GM12878 (cell line): ENCODE measurements at regions not wholly inside any gene's neighbourhood (a gene's known extent, or its start where the extent isn't known, plus 50 kb on each side); places are given as distances from the start of the nearest gene placed in this dataset.

Experiments
- ATAC-seq: fragments of 200-7000 bp; cut with Tn5 transposase; 3 replicates; pipeline ENCODE4 v1.9.1; 2020; ENCODE audit warnings: mild to moderate bottlenecking, moderate library complexity
- BruUV-seq: library from RNA; stranded (reverse); fragments of 400-500 nt; replicated peaks from 2 replicates; lab custom pipeline; 2021; lab: Mats Ljungman, UMichigan
- CTCF ChIA-PET: fragments of 300-600 bp; sonication (Branson Sonifier 250); formaldehyde crosslinking; extraction: SDS; loops from one replicate; lab custom pipeline; 2021; ENCODE audit warnings: inconsistent platforms; lab: Yijun Ruan, JAX
- POLR2A ChIA-PET: fragments of 350-600 bp; formaldehyde crosslinking; extraction: SDS; loops from one replicate; lab custom pipeline; 2021; ENCODE audit warnings: inconsistent platforms; lab: Charles Lee
- RAD21 ChIA-PET: fragments of 300-600 bp; sonication (Branson Sonifier 250); formaldehyde crosslinking; loops from one replicate; lab custom pipeline; 2023; ENCODE audit warnings: antibody characterized with exemption; ENCODE audit not compliant: unreplicated experiment; lab: Charles Lee
- SMC1A ChIA-PET: fragments of 300-600 bp; sonication (Branson Sonifier 250); formaldehyde crosslinking; loops from one replicate; lab custom pipeline; 2023; ENCODE audit not compliant: unreplicated experiment, uncharacterized antibody; lab: Charles Lee
- DNase-seq: peaks from one replicate; pipeline ENCODE4 v3.0.0-alpha.2; 2011; ENCODE audit warnings: low read depth, low spot score
- FAIRE-seq: peaks from 3 replicates; lab custom pipeline; 2011; peaks lifted over from hg19 to GRCh38; lab: Jason Lieb, UNC
- H2AFZ ChIP-seq: 2 replicates; pipeline ENCODE4 v1.6.0; 2011; ENCODE audit warnings: low read depth, low read length, control low read depth; ENCODE audit not compliant: control insufficient read depth
- H3K27ac ChIP-seq: 2 replicates; pipeline ENCODE4 v1.5.1; 2011; ENCODE audit warnings: control low read depth; ENCODE audit not compliant: control insufficient read depth, insufficient read depth
- H3K27me3 ChIP-seq, 2 experiments: replicated peaks in 1 of 2; 2 replicates each; pipeline versions ENCODE4 v1.6.0 to v1.6.1; 2011; ENCODE audit warnings: low read length in 1 of 2; ENCODE audit not compliant: control insufficient read depth in 2 of 2, insufficient read depth in 2 of 2
- H3K36me3 ChIP-seq, 2 experiments: 2 replicates each; pipeline ENCODE4 v1.5.1; 2011; ENCODE audit warnings: low read length in 1 of 2; ENCODE audit not compliant: control insufficient read depth in 2 of 2, insufficient read depth in 2 of 2
- H3K4me1 ChIP-seq: 2 replicates; pipeline ENCODE4 v1.6.1; 2011; ENCODE audit warnings: mild to moderate bottlenecking, low read length, moderate library complexity, mixed read lengths; ENCODE audit not compliant: control insufficient read depth, insufficient read depth
- H3K4me2 ChIP-seq: 2 replicates; pipeline ENCODE4 v1.6.0; 2011; ENCODE audit warnings: control low read depth; ENCODE audit not compliant: control insufficient read depth, insufficient read depth
- H3K4me3 ChIP-seq: fragments of 200-600 bp; sonication (generic); 2 replicates; pipeline ENCODE4 v1.5.1; 2016
- H3K79me2 ChIP-seq: 2 replicates; pipeline ENCODE4 v1.6.0; 2011; ENCODE audit warnings: low read length; ENCODE audit not compliant: control insufficient read depth, insufficient read depth
- H3K9ac ChIP-seq: 2 replicates; pipeline ENCODE4 v1.8.0; 2011; ENCODE audit warnings: low read length, control low read depth, mixed read lengths; ENCODE audit not compliant: control insufficient read depth, insufficient read depth
- H3K9me3 ChIP-seq: replicated peaks from 3 replicates; pipeline ENCODE4 v1.5.1; 2011; ENCODE audit warnings: mild to moderate bottlenecking, low read length; ENCODE audit not compliant: control insufficient read depth, insufficient read depth
- H4K20me1 ChIP-seq: 2 replicates; pipeline ENCODE4 v1.6.0; 2011; ENCODE audit not compliant: control insufficient read depth, insufficient read depth
- BMI1 ChIP-seq: fragments of 450-650 bp; IDR thresholded peaks from 2 replicates; pipeline ENCODE4 v1.6.1; 2016; ENCODE audit warnings: mild to moderate bottlenecking, moderate library complexity, borderline replicate concordance
- WGBS: methylation state at CpG from one replicate; pipeline ENCODE4 v1.1.6; 2016; ENCODE audit warnings: low lambda C conversion rate; ENCODE audit not compliant: insufficient replicate concordance, insufficient coverage; ENCODE audit errors: missing lambda C conversion rate; 5-methylcytosine and 5-hydroxymethylcytosine counted together
- in situ Hi-C: fragments of 300-500 bp; cut with MboI; formaldehyde crosslinking; loops from 9 replicates; pipeline ENCODE4 v1.14.3; 2018; ENCODE audit warnings: mixed read lengths
- intact Hi-C: fragments of 100-400 bp; cut with micrococcal nuclease; formaldehyde crosslinking; loops from one replicate; pipeline ENCODE4 v1.14.2; 2022; ENCODE audit not compliant: unreplicated experiment

GRCh38 chr9:113656771-113657670 lies 193.5 kb downstream of the RGS3 start:
- Histone ChIP-seq H2AFZ (no peak overlapping the region), H3K9me3 (no peaks in the 10 kb centered on the region), H3K9ac (no peak overlapping the region), H3K4me2 (no peak overlapping the region), H3K27ac (no peak overlapping the region), H3K27me3 (0 out of 4 replicates have a peak, but pooled peaks cover 0 to 1% of the 10 kb centered on the region in 2 experiments), H3K4me3 (no peak overlapping the region), H3K79me2 (no peaks in the 10 kb centered on the region), H3K36me3 (no peaks in the 10 kb centered on the region), H4K20me1 (no peaks in the 10 kb centered on the region), H3K4me1 (no peaks in the 10 kb centered on the region)
- WGBS: 48% methylated on average over 19 of the region's 21 CpGs
- DNase-seq: no peak
- in situ Hi-C loops: loop anchor here (5.0 kb wide), 4 partner anchors 60 to 385 kb away; no protein-coding TSS in a partner anchor
- no TSS peak for BruUV-seq
- peak; percentile 27; the same call in 2 of the 3 replicates for ATAC-seq
- ChIA-PET CTCF (interaction anchor here (0.6 to 12.2 kb wide), 48 partner anchors 9 to 546 kb away, joined by 3 to 565 read pairs (median 5); partner anchors contain the start of genes ALAD, CDC26, PRPF4 and SLC31A2), POLR2A (interaction anchor here (0.9 kb wide), 1 partner anchor 68 kb away, joined by 4 read pairs; no protein-coding TSS in a partner anchor), RAD21 (interaction anchor here (0.7 to 8.0 kb wide), 33 partner anchors 10 to 437 kb away, joined by 3 to 290 read pairs (median 6); partner anchors contain the start of genes ALAD, C9orf43, CDC26 and POLE3), SMC1A (interaction anchor here (0.7 to 11.0 kb wide), 32 partner anchors 9 to 506 kb away, joined by 3 to 270 read pairs (median 5); partner anchors contain the start of genes ALAD, CDC26 and PRPF4)
- intact Hi-C loops: loop anchor here (10.0 kb wide), 1 partner anchor 732 kb away; no protein-coding TSS in a partner anchor
- FAIRE-seq: no peak
- TF ChIP-seq BMI1: no peak
